NOMO-1 (cell line): ENCODE measurements at regions not wholly inside any gene's neighbourhood (a gene's known extent, or its start where the extent isn't known, plus 50 kb on each side); places are given as distances from the start of the nearest gene placed in this dataset.

Source experiments
- DNase-seq, 2 experiments: peaks; one replicate each; lab custom pipeline; 2025; ENCODE audit not compliant: unreplicated experiment in 2 of 2; lab: John Stamatoyannopoulos, UW

DNA sequence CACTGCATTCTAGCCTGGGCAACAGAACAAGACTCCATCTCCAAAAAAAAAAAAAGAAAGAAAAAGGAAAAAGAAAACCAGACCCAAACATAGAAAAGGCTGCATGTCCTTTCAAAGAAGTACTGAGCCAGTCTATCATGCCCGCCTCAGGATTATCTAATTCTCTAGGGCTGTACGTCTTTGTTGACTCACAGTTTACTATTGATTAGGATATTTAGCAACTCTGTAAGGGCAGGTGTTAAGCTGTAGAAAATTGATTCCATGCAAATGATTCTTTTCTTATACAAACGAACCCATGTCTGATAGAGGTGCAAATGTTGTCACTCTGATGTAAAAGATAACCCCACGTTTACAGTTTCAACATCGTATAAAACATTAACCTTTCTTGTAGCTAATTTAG lies 209.0 kb downstream of the TTLL2 start:
- DNase-seq: no peak

DNA sequence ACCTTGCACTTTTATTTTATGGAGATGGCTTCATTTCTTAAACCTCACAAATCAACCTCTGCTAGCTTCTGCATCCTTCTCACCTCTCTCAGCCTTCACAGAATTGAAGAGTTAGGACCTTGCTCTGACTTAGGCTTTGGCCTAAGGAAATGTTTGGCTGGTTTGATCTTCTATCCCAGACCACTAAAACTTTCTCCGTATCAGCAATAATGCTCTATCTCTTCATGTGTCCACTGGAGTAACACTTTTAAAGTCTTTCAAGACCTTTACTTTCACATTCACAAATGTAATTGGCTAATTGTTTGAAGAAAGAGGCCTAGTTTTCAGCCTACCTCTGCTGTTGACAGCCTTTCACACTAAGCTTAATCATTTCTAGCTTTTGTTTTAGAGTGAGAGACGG lies 212.9 kb downstream of the TTLL2 start:
- no peak for DNase-seq

DNA sequence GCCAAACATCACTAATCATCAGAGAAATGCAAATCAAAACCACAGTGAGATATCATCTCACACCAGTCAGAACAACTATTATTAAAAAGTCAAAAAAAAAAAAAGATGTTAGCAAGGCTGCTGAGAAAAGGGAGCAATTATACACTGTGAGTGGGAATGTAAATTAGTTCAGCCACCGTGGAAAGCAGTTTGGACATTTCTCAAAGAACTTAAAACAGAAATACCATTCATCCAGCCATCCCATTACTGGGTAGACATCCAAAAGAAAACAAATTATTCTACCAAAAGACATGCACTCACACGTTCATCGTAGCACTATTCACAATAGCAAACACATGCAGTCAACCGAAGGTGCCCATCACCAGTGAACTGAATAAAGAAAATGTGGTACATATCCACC lies 213.9 kb downstream of the TTLL2 start:
- DNase-seq: no peak

DNA sequence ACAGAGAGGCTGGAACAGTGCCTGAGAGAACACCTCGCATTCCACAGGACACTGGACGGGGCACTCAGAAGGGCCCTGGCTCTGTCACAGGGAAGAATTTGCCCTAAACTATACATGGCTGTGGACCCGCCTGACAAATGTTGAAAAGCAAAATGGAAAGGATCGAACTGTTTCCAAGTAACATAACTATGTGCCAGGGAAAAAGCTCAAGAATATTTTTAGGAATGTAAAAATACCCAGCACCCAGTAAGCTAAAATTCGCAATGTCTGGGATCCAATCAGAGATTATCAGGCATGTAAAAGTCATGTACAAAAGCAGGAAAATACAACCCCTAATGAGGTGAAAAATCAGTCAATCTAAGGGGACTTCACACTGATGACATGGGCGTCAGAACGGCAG lies 215.9 kb downstream of the TTLL2 start:
- DNase-seq: no peak

DNA sequence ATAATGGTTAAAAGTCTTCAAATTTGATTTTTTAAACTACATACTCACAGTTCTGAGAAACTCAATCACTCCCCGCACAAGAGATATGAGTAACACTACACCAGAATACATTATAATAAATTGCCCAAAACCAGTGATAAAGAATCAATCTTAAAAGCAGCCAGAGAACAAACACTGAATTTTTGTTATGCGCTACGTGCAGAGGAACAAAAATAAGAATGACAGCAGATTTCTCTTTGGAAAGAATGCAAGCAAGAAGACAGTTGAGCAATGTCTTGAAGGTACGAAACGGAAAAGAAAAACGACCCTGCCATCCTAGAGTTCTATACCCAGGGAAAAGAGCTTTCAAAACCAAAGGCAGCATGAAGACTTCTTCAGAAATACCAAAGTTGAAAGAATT lies 216.7 kb downstream of the TTLL2 start:
- no peak for DNase-seq

DNA sequence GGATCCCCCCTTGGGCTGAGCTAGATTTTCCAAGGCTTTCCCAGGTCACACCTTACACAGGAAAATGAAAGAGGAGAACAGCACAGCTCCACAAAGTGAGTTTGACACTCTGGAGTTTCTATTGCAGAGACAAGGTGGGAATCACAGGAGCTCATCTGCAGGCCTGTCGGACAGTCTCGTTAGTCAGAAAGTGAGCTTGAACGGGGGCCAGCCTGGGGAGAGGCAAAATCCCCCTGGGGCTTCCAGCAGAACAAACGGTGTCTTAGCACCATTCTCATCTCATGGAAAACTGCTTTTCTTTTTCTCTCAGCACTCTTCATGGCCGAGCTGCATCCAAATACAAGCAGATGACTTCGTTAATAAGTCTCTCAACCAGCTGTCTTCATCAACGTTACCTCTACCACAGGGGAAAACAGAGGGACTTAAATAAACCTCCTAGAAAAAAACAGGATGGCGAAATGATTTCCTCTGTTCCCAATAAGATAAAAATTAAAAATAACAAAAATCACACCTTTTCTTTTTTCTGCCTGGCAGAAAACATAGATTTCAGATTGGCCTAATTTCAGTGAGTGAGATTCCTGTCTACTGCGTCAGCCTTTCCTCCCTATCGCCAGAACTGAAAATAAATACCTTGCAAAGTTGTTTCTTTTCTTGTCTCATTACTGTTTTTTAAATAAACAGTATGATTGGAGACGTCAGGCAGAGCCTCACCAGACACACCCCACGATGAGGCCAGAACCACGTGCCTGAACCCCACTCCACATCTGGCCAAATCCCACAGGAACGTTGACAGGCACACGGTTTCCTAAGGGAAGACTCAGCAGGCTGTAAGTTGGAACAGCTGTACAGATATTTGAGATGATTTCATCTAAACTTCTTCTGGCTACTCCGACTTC lies 219.0 kb downstream of the TTLL2 start:
- DNase-seq: no peak

DNA sequence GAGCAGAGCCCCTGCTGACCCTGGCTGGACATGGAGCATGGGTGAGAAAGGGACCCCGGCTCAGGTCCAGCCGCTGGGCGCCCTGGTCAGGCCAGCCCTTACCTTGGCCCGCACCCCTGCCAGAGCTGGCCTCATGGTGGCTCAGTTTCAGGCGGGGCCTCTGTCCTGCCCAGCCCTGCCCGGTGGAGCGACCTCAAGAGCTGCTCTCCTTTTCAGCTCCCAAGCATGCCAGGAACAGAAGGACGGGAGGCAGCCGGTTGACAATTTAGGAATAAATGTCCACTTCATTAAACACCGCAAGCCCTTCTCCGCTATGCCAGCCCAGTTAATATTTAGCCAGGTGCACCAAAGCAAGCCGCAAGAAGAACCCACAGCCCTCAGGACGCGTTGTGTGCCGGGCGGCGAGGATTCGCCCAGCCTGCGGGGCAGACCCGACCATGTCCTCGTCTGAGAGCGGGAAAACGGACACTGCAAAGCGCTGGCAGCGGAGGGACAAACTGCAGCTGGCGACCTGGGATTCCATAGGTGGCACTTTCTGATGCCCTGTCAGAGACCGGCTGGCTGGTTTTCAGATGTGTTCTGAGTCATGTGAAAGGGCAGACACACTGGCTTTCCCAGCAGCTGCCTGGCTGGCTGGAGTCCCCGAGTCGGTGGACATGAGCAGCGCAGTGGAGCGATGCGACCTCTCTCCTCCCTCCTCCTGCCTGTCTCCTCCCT lies 221.9 kb downstream of the TTLL2 start:
- DNase-seq: no peak

DNA sequence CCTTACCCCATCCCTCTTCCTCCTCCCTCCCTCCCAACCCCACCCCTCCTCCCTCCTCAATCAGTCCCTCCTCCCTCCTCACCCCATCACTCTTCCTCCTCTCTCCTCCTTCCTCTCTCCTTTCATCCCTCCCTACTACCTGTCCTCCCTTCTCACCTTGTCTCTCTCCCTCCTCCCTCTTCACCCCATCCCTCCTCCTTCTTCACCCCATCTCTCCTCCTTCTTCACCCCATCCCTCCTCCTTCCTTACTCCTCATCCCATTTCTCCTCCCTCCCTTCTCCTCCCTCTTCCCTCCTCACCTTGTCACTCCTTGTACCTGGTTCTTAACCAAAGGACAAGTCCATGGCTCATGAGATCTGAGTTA lies 222.4 kb downstream of the TTLL2 start:
- no peak for DNase-seq

DNA sequence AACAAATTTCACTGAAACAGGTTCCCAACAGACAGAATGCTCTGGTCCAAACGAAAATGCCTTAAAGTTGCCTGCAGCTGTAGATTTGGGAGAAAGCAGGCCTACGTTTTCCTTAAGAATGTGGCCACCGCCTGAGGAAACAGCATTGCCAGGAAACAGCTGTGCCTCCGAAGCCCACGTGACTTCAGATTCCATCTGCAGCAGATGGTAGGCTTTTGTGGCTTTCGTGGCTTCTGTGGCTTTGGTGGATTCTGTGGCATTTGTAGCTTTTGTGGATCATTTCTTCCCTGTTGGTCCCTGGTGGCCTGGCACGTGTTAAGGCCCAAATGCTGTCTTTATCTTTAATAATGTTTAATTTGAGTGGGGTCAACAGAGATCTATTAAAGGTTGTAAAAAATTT lies 222.9 kb downstream of the TTLL2 start:
- no peak for DNase-seq

DNA sequence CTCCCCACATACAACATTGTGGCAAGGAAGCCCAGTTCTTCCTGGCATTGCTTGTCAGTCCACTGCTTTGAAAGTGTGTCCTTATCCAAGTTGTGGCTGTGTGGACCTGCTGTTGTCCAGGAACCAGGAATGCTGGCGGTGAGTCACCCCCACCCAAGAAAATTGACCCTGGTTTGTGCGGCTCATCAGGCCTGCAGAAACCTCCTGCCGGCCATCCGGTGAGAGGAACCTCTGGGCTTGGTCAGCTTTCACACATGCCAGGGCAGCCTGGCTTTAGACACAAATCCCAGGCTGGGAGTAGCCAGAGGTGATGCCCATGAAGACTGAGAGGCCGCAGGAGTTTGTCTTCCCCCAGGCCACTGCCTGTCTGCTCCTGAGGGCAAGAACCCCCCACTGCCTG lies 223.6 kb downstream of the TTLL2 start:
- no peak for DNase-seq

DNA sequence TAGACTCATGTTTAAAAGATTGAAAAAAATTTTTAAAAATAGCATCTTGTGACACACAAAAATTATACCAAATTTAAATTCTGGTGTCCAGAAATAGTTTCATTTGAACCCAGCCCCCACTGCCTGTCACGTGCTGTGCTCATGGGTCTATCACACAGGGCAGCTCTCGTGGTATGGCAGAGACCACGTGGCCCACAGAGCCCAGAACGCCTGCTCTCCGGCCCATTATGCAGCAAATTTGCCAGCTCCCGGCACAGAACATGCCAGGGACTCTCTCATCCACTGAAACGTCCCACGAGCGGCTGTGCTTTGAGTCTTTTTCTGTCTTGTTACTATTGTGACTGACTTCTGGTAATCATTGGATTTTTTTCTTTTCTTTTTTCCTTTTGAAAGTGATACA lies 224.3 kb downstream of the TTLL2 start:
- DNase-seq: no peak

DNA sequence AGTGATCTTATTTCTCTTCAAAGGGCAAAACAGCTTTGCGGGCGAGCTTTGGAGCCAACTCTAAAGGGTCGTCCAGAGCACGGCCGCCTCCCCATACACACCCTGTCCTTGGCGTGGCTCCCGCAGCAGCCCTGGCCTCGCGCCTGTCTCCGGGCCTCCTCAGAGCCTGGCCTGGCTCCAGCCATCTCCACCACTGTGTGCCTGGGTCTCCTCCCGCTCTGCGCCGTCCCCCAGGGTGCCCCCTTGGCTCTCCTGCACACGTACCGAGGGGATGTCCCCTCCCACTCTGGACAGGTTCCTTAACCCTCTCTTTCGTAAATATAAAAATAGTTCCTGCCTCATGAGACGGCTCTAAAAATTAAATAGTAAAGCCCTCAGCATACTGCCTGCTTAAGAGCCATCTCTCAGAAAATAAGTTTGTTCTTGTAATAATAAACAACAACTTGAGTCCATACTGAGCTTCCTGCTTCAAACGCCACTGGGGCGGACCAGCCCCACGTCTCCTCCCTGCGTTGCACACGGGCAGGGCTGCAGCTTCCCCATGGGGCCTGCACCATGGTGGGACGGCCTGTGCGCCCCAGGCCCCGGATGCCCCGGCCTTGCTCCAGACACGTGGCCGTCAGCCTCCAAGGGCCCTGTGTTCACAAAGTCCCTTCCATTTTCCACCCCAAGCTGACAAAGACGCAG lies 226.2 kb downstream of the TTLL2 start:
- DNase-seq: no peak

DNA sequence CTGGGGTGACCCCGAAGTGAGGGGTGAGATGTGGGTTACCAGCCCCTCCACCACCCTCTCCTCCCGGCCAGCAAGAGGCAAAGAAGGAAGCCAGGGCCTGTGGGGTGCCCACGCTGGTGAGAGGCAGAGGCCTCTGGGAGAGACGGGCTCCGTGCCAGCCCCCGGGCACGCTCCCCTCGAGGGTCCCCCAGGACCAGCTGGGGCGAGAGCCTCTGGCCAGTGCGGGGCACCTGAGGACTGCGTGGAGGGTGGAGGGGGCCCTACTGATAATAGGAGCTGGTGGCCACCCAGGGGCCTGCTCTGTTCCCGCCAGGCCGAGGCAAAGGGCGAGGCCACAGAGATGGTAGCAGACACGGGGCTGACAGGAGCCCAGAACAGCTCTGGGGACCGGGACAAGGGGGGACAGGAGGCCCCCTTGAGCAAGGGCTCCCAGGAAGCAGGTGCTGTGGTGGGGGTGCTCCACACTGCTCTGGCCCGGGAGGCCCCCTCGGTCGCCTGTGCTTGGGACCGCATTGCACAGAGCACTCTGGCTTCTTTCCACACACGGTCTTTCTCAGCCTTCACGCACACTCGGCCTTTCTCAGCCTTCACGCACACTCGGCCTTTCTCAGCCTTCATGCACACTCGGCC lies 226.9 kb downstream of the TTLL2 start:
- DNase-seq: no peak

DNA sequence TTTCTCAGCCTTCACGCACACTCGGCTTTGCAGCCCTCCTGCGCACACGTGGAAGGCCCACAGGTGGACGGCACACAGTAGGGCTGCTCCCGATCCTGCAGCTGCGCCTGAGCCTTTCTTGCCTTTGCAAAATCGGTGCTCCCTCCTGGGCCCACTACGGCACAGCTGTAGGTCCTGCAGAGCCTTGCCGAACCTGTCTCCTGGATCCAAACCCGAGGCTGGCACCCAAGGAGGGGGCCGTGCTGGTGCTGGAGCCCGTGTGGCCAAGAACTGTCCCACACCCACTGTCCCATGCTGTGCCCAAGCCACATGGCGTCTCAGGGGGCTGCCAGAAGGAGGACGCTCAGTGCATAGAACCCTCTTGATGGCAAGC lies 227.4 kb downstream of the TTLL2 start:
- no peak for DNase-seq

DNA sequence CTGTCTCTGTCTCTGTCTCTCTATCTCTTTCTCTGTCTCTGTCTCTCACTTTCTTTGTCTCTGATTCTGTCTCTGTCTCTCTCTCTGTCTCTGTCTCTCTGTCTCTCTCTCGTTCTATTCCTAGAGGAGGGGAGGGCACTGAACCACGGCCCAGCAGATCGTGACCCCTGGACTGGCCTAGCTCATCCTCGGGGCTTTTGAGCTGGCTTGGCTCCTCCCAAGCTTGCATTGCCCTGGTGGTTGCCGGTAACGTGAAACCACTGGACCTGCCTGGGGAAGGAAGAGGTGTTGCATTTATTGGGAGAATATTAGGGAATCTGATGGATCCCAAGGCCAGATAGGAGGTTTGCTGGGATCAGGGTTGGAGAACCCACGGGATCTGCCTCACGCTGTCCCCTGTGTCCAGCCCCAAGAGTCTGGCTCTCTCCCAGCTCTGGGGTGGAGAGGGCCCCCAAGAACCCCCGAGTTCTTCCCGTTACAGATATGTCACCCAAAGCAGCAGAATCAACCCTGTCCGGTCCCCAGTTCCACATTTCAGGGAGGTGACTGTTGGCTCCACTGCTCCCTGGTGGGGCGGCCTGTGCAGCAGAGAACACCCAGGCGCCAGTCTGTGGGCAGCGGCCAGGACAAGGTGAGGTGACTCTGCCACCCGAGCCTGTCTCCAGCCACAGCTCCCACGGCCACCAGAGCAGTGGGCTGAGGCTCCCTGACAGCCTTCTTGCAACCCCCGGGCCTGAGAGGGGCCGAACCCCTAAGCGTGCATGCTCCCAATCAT lies 228.3 kb downstream of the TTLL2 start:
- no peak for DNase-seq

DNA sequence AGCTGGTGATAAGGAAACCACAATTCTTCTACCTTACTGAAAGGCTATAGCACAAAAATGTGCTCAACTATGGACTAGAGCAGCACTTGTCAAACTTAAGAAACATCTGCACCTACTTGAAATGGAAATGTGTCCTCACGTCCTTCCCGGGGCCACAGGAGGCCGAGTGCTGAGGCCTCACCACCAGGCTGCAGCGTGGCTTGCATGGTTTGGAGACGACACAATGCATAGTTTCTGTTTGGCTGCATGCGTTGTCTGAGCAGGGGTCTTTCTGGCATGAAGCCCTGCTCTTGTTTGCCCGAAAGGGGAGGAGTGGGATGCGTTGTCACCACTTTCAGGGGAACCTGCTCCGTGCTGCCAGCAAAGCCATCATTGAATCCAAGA lies 228.8 kb downstream of the TTLL2 start:
- no peak for DNase-seq

DNA sequence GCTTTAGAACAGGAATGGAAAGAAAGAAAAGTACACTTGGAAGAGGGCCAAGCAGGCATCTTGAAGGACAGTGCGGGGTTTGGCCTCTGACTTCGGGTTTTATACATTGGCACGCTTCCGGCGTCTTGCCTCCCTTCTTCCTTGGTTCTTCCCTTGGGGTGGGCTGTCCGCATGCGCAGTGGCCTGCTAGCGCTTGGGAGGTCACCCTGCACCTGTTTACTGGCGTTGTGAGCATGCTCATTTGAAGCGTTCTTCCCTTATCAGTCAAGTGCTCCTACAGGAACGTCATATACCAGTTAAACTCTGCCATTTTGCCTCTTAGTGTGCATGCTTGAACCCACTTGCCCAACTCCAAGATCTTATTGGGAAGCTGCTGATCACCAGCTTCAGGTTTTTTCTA lies 230.0 kb downstream of the TTLL2 start:
- no peak for DNase-seq

DNA sequence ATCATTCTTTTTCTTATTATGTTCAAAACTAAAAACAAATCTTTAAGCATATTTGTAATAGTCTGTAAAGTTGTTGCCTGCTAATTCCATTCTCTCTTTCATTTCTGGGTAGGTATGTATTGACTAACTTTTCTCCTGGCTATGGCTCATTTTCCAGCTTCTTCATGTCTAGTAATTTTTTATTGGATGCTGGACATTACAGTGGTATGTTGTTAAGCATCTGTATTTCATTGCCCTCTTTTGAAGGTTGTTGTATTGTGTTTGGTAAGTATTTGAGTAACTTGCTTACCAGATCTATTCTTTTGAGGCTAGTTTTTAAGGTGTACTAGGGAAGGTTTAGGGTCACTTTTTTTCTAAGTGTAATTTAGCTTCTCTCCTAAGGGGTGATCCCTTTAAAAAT lies 230.9 kb downstream of the TTLL2 start:
- no peak for DNase-seq

DNA sequence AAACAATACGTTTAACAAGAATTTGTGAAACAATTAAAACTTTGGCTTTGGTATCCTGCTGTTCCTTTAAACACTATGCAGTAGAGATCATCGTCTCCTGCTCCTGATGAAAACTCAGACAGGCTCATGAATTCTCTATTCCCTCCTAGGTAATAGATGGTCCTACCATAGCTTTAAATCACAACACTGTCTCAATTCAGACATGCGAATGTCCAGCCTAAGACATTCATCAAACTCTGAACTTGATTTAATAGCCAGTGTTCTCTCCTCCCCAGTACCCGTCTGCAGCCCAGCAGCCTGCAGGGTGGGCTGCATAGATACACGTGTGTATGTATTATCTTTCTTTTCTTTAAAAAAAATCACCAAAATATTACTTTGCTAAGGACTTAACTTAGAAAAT lies 232.8 kb downstream of the TTLL2 start:
- no peak for DNase-seq

DNA sequence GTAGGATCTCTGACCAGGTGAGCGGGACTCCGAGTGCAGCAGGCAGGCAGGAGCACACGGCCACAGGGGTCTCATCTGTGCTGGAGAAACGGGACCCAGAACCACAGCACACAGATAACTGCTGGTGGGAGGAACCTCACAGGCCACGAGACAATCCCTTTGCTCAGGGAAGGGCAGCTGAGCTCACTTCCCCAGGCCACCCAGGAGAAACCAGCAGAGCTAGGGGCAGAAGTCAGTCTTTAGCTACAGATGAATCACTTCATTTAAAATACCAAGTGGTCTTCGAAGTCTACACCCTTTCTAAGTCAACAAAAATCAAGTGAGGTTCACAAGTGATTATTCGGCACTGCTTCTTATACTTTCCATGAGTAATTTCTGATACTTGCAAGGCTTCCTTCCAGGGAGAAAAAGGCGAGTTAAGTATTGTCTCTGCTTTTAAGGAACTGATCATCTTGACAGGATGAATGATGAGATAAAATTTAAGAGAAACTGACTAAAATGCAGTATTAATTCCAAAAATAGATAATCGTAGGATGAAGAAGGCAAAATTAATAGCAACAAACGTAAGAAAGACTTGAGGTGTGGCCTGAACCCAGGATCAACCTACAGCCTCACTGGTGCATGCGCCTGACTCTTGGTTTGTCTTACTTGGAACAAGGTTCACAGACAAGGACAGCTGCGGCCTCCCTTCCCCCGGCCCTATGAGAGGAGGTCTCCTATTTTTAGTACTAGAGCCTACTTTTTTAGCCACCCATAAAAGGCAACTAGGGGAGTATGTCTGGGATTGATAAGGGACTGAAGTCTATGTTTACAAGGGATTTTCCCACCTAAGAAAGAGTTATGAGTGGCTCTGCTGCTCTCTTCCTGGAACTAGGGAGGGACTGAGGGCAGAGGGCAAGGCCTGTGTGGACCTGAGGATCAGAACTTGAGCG lies 233.6 kb downstream of the TTLL2 start:
- no peak for DNase-seq
